HG03196 (cell line): ENCODE measurements at regions not wholly inside any gene's neighbourhood (a gene's known extent, or its start where the extent isn't known, plus 50 kb on each side); places are given as distances from the start of the nearest gene placed in this dataset.

Experiments used
- ATAC-seq: cut with Tn5 transposase; IDR thresholded peaks from one replicate; pipeline ENCODE4 v1.9.1; 2021; ENCODE audit not compliant: unreplicated experiment

DNA sequence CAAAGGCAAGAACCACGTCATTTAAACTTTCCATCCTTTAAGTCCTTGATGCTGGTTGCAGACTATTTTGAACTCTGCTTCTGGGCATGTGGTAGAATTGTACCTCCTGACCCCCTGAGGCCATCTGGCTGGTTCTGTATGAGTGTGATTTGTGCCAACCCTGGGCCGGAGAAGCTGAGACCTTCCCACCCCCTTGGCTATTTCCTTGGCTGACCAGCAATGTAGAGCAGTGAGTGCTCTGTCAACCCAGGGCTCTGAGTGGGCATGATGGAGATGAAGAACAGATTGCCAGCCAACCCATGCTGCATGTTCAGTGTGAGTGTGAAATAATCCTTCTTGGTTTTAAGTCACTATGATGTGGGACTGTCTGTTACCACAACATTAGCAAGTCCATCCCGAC, 82.1 kb upstream of the RASGRP1 start:
- ATAC-seq, result no peak

DNA sequence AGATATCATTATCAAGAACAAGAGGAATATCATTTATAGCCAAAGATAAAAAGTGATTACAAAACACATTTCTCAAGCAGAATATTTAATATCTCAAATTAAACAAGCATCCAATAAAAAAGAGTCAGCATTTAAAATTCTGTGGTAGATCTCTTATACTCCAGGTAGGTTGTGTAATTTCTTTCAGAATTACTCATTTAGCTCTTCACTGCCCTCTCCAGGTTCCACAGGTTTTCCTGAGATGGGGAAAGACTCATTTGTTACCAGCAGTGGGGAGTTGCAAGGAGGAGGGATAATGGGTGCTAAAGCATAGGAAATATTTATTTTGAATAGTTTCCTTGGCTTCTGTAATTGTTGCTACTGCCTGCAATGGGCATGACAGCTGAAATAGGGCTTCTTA, 83.1 kb upstream of the RASGRP1 start:
- no peak for ATAC-seq

DNA sequence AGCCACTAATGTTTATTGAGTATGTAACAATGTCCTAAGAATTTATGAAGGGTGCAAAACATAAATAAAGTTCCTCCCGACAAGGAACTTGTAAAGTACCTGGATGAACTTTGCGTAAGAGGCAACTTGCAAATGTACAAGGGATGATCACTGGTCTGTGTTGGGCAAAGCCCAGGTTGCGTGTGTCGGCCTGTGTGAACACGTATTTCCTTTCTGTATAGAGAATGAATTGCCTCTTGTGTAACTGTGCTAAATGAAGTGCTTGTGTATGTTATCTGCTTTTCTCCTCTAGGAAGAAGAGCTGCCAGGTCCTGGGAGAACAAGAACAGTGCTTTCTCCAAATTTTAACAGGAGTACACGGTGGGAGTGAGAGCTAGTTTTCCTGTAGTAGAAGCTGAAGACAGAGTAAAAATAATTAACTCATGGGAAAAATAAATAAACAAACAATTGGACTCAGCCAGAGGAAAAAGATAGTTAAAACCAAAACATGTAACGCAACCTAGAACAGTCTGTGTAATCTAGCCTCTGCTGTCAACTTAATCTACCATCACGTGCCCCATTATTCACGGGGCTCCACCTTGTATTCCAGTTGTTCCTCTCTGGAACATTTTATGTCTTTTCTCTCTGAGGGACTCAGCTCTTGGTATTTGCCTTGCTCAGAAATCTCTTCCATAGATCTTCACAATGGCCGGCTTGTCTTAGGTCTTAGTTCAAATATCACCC, 83.7 kb upstream of the RASGRP1 start:
- no peak for ATAC-seq

DNA sequence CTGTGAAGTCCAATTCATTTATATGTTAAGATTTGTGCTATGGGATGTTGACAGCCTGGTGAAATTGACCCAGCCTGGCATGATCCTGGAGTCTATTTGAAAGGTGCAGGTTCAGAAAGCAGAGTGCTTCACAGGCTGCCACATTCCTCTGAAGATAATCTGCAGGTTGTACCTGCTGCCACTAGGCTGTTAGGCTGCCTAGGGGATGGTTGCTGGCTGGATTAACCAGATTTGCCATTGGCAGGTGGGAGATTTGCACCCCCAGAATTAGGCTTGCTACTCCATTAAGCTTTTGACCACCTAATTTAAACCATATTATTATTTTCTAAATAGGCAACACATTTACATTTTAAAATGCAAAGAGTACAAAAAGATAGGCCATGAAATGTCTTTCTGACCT, 85.8 kb upstream of the RASGRP1 start:
- no peak for ATAC-seq

DNA sequence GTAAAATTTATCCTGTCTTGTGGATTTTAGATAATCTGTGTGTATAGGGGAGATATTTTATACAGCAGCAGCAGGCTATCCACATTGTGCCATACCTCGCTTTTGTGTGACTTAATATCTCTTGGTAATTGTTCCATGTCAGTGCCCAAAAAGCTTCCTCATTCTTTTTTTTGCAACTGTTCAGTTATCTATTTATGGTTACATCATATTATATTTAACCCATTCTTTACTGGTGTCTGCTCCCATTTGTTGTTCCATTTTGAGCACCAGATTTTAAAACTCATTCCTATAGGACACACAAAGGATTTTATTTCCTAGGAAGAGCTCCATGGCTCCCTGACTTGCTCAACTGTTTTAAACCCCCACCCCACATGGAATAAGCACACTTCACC, 86.3 kb upstream of the RASGRP1 start:
- no peak for ATAC-seq

DNA sequence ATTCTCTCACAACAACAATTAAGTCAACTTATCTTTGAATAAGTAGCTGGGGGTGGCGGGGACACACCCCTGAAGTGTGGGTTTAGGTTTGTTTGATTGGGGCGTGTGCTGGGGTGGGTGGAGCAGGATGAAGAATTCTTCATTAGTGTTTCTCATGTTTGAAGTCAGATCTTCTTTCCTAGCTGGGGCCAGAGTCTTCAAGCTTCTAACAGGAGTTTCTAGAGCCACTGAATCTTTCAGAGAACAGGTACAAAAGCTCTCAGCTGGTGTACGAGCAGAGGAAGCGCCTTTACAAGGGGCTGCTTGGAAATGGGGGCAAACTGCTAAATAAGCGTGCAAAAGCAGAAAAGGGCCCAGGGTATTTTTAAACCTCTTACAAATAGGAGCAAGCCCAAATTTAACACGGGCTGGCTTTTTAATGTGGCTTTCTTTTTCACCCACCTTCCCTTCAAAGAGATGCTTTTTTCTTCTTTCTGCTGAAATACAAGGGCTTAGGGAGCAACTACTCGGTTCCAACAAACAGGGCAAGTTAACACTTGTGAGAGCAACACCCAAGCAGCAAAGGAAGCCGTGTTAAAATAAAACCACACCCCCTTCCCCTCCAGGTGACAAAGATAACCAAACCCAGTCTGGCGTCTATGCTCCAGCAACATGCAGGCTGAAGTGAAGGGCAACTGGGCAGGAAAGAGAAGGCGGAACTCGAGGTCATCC, 86.9 kb upstream of the RASGRP1 start:
- no peak for ATAC-seq

DNA sequence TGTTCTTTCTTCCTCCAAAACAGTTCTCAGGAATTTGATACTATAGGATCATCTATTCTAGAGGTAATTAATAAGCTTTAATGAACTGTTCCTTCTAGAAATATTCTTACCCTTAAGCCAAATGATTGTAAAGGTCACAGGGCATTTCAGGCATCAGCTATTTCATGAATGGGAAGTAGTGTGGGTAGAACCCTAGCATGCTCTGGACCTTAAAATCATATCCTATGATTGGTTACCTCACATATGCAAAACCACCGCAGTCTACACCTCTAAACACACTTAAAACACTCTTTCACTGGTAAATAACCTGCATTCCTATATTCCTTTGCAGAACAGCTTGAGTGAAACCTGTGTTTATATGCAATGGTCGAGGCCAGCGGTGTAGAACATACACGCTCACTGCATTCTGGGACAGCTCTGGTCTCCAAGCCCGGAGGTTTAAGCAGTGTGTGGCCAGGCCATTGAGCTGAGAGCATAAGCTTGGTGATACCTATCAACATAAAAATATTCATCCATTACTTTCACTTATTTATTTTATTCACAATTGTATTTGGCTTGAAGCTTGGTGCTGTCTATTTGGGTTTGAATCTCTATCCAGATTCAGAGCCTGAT, 87.7 kb upstream of the RASGRP1 start:
- ATAC-seq, result no peak

DNA sequence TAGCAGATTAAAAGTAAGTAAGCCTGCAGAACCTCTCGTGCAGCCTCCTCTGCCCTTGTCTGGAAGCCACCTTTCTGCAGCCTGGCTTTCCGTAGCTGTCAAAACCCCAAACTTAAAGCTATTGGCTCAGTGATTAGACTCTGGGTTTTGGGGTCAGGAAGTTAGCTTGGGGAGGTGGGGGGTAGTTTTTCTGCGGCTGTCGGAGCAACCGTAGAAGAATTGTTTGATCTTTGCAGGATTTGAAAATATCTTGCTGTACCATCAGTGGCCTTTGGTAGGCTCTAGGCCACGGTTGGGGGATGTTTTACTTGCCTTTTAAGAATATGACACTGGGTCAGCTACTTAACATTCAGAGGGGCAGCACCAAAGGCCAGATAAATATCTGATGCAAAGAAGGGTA, 88.4 kb upstream of the RASGRP1 start:
- ATAC-seq, result no peak

DNA sequence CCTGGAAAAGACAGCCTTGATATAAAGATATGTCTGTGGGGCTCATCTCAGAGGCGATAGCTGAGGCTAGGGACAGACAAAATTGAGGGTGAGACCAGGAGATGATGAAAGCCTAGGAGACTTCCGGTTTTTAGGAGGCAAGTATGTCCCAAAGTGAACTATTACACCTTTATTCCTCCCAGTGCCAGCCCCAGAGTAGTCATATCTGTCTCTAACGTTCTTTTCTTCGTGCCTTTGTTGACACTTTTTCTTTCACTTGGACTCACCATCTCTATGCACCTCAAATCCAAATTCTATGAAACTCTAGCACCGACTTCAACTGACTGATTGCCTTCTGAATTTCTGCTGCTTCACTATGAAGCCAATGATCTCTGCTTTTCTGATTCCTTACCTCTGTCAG, 93.8 kb upstream of the RASGRP1 start:
- ATAC-seq, result no peak

DNA sequence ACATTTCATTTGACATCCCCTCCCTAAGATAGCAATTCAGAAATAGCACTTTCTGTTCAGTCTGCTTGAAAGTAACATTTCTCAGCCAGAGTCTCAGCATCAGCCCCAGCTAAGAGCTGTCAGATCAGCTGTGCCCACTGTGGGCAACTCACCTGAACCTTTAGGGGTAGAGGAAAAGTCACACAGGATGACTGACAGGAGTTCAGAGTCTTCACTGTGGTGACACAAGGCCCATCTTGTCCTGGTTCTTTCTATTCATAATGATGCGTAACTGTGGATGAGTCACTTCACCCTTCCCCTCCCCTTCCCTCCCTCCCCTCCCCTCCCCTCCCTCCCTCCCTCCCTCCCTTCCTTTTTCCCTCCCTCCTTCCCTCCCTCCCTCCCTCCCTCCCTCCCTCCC, 96.1 kb upstream of the RASGRP1 start:
- ATAC-seq, result no peak

DNA sequence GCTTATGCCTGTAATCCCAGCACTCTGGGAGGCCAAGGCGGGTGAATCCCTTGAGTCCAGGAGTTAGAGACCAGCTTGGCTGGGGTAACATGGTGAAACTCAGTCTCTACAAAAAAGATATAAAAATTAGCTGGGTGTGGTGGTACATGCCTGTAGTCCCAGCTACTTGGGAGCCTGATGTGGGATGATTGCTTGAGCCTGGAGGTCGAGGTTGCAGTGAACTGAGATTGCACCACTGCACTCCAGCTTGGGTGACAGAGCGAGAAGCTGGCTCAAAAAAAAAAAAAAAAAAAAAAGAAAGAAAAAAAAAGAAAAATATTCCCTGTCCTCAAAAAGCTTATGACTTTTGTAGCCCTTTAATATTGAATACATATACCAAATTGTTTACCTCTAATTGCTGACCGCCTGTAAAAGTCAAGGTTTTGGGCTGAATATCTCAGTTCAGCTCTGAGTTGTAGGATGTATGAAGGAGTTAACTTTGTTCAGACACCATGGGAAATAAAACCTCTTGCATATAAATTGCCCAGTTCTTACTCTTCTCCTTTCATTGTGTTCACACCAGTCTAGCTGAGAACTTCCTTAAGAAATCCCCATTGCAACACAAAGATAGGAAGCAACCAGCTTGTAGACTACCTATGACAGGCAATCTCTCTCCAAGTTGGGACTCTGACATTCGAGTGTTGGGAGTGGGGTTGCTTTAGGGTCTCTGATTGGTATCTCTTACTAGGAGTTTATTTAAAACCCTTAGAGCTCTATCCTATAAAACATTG, 97.6 kb upstream of the RASGRP1 start:
- no peak for ATAC-seq

DNA sequence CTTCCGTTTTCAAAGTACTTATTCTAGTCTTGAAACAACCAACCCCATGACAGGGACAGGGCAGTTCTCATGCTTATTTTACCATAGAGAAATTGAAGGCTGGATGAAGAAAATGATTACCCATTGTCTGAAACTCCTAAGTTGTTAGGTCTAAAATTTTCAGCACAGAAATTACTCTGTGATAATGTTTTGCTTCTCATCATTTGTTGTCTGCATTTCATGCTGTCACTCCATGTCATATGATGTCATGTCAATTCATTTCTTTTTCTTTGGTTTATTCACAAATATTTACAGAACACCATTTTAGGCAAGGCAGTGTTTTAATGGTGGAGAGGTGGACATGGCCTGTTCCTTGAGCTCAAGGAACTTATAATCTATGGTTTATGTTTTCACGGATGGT, 98.2 kb upstream of the RASGRP1 start:
- ATAC-seq, result no peak

DNA sequence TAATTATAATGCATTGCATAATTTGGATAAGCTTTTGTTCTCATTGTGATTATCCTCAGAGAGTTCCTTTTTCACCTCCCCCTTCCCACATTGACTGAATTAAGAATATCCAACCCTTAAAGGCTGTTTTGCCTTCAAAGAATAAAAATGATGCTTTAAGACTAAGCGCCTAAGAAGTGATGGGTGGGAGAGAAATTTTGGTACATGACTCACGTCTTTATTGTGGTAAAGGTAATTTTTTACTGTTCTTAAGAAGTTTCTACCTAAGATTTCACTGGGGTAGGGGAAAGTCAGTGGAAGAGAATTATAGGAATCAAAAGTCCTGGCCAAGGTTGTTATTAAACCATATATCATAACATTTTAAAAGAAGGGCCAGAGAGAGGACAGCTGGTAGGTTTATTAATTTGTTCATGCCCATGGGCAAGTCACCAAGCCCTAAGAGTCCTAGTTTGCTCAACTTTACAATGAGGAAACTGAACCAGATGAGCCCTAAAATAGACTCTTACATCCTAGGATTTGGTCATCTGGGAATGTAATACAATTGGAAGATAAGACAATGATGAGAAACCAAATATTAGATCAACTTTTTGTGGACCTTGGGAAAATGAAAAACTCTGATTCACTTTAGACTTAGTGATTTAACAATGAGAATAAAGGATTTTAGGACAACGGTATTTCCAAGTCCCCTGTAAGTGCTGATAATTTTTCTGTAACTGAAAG, 101.1 kb upstream of the RASGRP1 start:
- no peak for ATAC-seq

DNA sequence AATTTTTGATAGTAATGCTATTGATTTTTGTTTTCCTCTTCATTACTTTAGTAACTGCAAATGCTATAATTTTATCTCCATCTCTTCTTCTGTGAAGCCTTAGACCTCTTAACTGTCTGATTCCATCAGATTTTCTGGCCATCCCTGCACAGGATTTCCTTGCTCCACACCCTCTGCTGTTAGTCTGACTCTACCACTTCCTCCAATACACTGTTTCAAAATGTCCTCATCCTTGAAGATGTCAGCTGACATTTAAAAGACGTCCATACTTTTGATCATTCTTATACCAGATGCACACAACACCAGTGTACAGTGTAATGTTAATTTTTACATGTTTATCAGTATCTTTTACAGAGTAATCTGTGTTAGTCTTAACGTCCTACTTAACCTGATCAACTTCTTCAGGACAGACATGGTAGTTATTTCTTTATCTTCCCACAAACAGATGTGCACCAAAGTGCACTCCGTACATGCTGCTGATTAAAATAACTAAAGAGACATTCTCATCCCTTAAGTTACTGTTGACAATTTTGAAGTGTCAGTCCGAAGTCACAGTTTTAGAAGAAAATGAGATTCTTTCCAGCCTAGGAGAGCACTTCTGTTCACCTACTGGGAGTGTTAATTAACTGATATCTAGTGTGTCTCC, 102.4 kb upstream of the RASGRP1 start:
- no peak for ATAC-seq

DNA sequence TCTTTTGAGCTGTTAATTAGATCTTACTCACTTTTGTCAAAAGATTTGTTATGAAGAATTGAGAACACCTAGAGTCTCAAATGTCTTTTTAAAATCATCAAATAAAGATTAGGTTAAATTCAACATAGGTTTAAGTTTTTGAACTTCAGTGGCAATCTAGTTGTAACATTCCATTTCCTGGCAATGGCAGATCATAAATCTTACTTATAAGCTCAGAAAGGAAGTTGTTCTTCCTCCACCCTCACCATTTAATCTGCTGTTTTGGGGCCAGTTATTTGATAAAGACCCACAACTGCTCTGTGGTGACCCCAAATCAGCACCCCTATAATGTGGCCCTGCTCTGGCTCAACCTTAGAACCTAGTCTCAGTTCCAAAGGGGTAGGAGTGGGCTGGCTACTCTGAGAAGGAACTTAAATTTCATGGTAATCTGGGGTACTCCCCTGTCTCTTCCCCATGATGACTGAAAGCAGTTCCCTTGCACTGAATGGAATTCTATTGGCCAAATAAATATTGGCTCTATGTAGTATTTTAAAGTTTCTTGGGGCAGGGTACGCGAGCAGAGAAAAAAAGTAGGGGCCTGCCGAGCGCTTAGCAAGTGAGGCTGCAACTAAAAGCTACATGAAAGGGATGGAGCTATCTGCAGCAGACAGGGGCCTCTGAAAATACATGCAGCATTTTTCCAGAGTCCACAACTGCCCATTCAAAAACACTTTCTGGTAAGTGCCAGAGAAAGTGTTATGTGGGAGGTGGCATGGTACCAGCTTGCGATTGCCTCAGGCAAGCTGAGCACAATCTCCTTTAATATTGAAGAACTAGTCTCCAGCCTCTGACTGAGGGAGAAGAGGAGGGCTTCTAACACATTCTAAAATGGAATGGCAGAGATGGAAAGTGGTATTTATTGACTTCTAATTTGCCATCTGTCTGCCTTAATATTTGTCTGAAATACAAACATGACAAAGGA, 103.6 kb upstream of the RASGRP1 start:
- ATAC-seq, result no peak

DNA sequence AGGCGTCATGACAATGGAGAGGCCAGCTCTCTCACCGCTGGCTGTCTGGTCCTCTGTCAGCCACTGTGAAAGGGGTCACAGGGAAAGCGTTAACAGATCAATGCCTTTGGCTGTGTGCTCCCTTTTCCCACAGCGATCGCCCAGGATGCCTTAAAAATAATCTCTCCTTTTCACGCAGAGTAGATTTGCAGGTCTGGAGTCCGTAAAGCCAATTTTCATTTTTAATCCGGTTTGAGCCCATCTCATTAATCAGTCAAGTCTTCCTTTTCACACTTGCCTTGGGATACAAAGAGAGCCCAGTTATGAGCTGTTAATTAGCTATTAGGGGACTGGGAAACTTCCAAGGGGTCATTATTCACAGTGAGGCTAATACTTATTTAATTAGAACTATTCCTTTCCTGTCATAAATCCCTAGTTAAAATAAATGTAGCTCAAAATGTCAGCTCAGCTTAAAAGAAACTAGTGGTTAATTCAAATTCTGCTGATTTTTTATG, 104.3 kb upstream of the RASGRP1 start:
- no peak for ATAC-seq

DNA sequence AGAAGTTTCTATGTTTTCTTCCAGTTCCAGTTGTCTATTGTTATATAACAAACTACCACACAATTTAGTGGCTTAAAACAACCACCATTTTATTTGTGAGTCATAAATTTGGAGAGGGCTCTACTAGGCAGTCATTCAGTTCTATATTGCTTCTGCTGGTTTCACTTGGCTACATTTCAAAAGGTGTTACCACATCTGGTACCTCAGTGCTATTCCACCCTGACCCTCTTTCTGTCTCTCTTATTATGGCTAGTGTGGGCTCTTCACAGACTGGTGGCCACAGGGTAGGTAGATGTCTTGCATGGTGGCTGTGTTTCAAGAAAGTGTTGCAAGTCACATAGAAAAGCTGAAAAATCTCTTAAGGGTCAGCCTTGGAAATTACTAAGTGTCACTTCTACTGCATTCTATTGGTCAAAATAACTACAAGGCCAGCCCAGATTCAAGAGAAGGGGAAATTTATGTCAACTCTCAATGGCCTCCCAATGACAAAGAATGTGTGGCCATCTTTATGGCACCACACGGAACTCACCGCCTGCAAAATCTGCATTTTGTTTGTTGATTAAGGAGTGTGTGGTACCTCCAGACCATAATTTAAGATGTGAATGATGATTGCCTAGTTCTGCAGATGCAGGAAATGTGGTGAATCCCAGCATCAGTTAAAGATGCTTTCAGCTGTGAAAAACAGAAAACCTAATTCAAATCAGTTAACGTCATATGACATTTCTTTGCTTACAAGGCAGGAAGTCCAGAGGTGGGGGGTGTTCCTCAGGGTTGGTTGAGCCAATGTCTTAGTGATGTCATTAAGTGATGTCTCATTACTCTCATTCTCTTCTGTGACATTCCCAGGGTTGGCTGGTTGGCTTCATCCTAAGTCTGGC, 105.8 kb upstream of the RASGRP1 start:
- peak; percentile 37 for ATAC-seq

DNA sequence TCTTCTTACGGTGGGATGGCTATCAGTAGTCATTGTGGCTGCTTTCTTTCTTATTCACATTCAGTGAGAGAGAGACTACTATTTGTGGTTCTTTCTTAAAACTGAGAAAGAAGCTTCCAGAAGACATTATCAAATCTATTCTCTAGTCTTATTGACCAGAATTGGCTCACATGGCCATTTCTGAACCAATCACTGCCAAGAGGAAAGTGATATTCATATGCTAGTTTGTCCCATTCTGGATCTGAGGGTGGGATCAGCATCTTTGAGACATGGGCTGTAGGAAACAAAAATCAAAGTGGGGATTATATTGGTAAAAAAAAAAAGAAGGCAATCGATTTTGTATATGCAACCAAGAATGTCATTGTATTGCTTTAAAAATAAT, 106.4 kb upstream of the RASGRP1 start:
- no peak for ATAC-seq
